ENCODE measurements at regions not wholly inside any gene's neighbourhood (a gene's known extent, or its start where the extent isn't known, plus 50 kb on each side); places are given as distances from the start of the nearest gene placed in this dataset.

DNA sequence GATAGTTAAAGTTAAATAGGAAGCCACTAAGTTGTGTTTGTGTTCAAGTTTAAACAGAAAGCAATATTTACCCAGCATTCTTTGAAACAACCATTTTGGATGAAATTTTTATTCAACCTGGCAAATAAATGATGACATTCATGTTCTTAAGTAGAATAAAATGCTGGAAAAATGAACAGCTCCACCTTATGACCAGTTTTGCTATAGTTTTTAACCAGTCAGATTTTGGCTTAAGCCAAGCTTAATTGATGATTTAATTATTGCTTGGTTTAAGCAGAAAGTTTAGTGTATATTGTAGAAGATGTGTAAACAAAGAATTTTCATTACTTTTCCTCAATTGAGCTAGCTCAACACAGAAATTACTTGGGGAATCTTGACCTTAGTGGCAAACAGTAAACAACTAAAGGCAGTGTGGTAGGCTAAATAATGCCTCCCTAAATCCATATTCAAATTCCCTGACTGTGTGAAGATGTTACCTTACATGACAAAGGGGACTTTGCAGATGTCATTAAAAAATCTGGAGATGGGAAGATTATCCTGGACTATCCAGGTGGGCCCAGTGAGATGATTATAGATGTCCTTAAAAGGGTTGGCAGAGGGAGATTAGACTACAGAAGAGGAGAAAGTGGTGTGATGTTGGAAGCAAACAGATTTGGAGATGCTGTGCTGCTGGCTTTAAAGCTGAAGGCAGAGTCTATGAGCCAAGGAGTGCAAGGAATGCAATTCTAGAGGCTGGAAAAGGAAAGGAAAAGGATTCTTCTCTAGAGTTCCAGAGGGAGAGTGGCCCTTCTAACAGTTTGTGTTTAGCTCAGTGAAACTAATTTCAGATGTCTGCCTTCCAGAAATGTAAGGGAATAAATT, 448.6 kb upstream of the GOLIM4 start:
- no peaks in the 10 kb centered on the region for H3F3A ChIP-seq (replicated peaks; ENCODE audit: insufficient read depth)
- no peaks in the 10 kb centered on the region for H3K36me3 ChIP-seq (replicated peaks in 1 of 2; ENCODE audit: control insufficient read depth in 1 of 2, insufficient read depth in 2 of 2, low read length in 1 of 2)
- H2AFZ ChIP-seq (ENCODE audit: low read depth) = no peak overlapping the region
- no peak for DNase-seq
- no peak overlapping the region for H3K27ac ChIP-seq (ENCODE audit: low read depth in 2 of 2, low read length in 1 of 2)
- H3K4me1 ChIP-seq (ENCODE audit: control insufficient read depth in 1 of 2, insufficient read depth in 2 of 2, low read depth in 1 of 2, low read length in 1 of 2) = peaks cover 0 to 3% of the 10 kb centered on the region in 2 experiments; a peak in 2 of 4 replicates
- H3K9me2 ChIP-seq = no peaks in the 10 kb centered on the region
- no peaks in the 10 kb centered on the region for H4K20me1 ChIP-seq (ENCODE audit: insufficient read depth)
- H3K79me2 ChIP-seq (ENCODE audit: insufficient read depth) = no peaks in the 10 kb centered on the region
- POLR2A ChIA-PET = no interaction called here
- H3K9ac ChIP-seq = no peak overlapping the region
- TF ChIP-seq, protein P1, sequence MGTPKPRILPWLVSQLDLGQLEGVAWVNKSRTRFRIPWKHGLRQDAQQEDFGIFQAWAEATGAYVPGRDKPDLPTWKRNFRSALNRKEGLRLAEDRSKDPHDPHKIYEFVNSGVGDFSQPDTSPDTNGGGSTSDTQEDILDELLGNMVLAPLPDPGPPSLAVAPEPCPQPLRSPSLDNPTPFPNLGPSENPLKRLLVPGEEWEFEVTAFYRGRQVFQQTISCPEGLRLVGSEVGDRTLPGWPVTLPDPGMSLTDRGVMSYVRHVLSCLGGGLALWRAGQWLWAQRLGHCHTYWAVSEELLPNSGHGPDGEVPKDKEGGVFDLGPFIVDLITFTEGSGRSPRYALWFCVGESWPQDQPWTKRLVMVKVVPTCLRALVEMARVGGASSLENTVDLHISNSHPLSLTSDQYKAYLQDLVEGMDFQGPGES (IDR thresholded peaks at IDR 0.05; ENCODE audit: low read depth, low read length) = no peak
- TF ChIP-seq RAD21 (IDR thresholded peaks at IDR 0.05; ENCODE audit: low read length) = peak; percentile 22; the same call in 1 of the 2 replicates
- TF ChIP-seq RFX5 (IDR thresholded peaks at IDR 0.05; ENCODE audit: low read length) = no peak
- TF ChIP-seq, protein P2, sequence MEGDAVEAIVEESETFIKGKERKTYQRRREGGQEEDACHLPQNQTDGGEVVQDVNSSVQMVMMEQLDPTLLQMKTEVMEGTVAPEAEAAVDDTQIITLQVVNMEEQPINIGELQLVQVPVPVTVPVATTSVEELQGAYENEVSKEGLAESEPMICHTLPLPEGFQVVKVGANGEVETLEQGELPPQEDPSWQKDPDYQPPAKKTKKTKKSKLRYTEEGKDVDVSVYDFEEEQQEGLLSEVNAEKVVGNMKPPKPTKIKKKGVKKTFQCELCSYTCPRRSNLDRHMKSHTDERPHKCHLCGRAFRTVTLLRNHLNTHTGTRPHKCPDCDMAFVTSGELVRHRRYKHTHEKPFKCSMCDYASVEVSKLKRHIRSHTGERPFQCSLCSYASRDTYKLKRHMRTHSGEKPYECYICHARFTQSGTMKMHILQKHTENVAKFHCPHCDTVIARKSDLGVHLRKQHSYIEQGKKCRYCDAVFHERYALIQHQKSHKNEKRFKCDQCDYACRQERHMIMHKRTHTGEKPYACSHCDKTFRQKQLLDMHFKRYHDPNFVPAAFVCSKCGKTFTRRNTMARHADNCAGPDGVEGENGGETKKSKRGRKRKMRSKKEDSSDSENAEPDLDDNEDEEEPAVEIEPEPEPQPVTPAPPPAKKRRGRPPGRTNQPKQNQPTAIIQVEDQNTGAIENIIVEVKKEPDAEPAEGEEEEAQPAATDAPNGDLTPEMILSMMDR (IDR thresholded peaks at IDR 0.05) = peak; percentile 21; the same call in 1 of the 2 replicates
- H3K4me2 ChIP-seq = no peak overlapping the region
- CTCF ChIA-PET = interaction anchor here (1.0 to 2.2 kb wide), 4 partner anchors 27 to 81 kb away, joined by 3 to 7 read pairs (median 4); no protein-coding TSS in a partner anchor
- H3K4me3 ChIP-seq (ENCODE audit: low read depth in 2 of 2, low read length in 1 of 2) = no peak overlapping the region
- H3K27me3 ChIP-seq (ENCODE audit: insufficient read depth) = no peaks in the 10 kb centered on the region
- no peaks in the 10 kb centered on the region for H3K9me3 ChIP-seq

DNA sequence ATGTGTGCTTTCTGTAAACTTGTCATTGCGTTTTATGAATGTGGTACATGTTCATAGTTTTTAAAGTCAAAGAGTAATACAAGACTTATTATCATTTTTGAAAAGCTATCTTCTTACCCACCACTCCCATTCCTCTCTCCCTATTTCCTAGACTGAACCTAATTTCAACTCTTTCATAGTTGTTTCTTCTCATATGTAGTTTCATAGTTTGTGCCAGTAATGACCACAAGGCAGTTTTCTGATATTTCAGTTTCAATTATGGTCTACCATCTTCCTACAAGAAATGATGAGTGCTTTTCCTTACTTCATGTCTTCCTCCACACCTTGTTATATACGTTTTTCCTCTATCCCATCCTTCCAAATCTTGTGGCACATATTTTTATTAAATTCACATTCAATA, 445.0 kb upstream of the GOLIM4 start:
- peaks cover 0 to 3% of the 10 kb centered on the region in 2 experiments; a peak in 1 of 4 replicates for H3K4me1 ChIP-seq (ENCODE audit: control insufficient read depth in 1 of 2, insufficient read depth in 2 of 2, low read depth in 1 of 2, low read length in 1 of 2)
- ChIA-PET POLR2A (no interaction called here), CTCF (no interaction called here)
- H3K36me3 ChIP-seq (replicated peaks in 1 of 2; ENCODE audit: control insufficient read depth in 1 of 2, insufficient read depth in 2 of 2, low read length in 1 of 2) = no peaks in the 10 kb centered on the region
- no peak overlapping the region for H3K4me2 ChIP-seq
- 21% methylated on average over 2 of the region's 2 CpGs for WGBS (ENCODE audit: low lambda C conversion rate)
- H2AFZ ChIP-seq (ENCODE audit: low read depth) = no peak overlapping the region
- no peaks in the 10 kb centered on the region for H3K27me3 ChIP-seq (ENCODE audit: insufficient read depth)
- no peak overlapping the region for H3K27ac ChIP-seq (ENCODE audit: low read depth in 2 of 2, low read length in 1 of 2)
- H3K79me2 ChIP-seq (ENCODE audit: insufficient read depth) = no peaks in the 10 kb centered on the region
- H3K9me3 ChIP-seq = no peaks in the 10 kb centered on the region
- no peak overlapping the region for H3K4me3 ChIP-seq (ENCODE audit: low read depth in 2 of 2, low read length in 1 of 2)
- no peak overlapping the region for H3K9ac ChIP-seq
- H3K9me2 ChIP-seq = no peaks in the 10 kb centered on the region
- H4K20me1 ChIP-seq (ENCODE audit: insufficient read depth) = no peaks in the 10 kb centered on the region
- H3F3A ChIP-seq (replicated peaks; ENCODE audit: insufficient read depth) = no peaks in the 10 kb centered on the region
- DNase-seq = no peak
- TF ChIP-seq SIN3A (IDR thresholded peaks at IDR 0.05; ENCODE audit: borderline replicate concordance, low read depth, low read length) (no peak), NFIC (IDR thresholded peaks at IDR 0.05; ENCODE audit: borderline replicate concordance) (no peak), FOXM1 (IDR thresholded peaks at IDR 0.05; ENCODE audit: low read depth) (no peak), JUND (IDR thresholded peaks at IDR 0.05) (no peak), RAD21 (IDR thresholded peaks at IDR 0.05; ENCODE audit: low read length) (no peak), TEAD4 (IDR thresholded peaks at IDR 0.05; ENCODE audit: borderline replicate concordance, insufficient read depth) (no peak), RXRA (IDR thresholded peaks at IDR 0.05; ENCODE audit: borderline replicate concordance, low read depth) (no peak), MXI1 (IDR thresholded peaks at IDR 0.05; ENCODE audit: low read depth, low read length) (no peak), POLR2AphosphoS5 (IDR thresholded peaks at IDR 0.05; ENCODE audit: low read depth, low read length) (no peak), ELF1 (IDR thresholded peaks at IDR 0.05) (no peak), TAF1 (IDR thresholded peaks at IDR 0.05; ENCODE audit: borderline replicate concordance, low read depth, low read length) (no peak)
- TF ChIP-seq, protein P2 (IDR thresholded peaks at IDR 0.05) = no peak
- TF ChIP-seq, protein P3, sequence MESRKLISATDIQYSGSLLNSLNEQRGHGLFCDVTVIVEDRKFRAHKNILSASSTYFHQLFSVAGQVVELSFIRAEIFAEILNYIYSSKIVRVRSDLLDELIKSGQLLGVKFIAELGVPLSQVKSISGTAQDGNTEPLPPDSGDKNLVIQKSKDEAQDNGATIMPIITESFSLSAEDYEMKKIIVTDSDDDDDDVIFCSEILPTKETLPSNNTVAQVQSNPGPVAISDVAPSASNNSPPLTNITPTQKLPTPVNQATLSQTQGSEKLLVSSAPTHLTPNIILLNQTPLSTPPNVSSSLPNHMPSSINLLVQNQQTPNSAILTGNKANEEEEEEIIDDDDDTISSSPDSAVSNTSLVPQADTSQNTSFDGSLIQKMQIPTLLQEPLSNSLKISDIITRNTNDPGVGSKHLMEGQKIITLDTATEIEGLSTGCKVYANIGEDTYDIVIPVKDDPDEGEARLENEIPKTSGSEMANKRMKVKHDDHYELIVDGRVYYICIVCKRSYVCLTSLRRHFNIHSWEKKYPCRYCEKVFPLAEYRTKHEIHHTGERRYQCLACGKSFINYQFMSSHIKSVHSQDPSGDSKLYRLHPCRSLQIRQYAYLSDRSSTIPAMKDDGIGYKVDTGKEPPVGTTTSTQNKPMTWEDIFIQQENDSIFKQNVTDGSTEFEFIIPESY (IDR thresholded peaks at IDR 0.05; ENCODE audit: borderline replicate concordance, low read depth) = no peak

Measured in SK-N-SH (cell line).